A549 (cell line): ENCODE measurements at regions not wholly inside any gene's neighbourhood (a gene's known extent, or its start where the extent isn't known, plus 50 kb on each side); places are given as distances from the start of the nearest gene placed in this dataset.

Source experiments
- ATAC-seq, 2 experiments: fragments of 200-7000 bp in 1 of 2; fragments of >200 bp in 1 of 2; cut with Nextera tagmentation in 1 of 2; cut with Tn5 transposase in 1 of 2; 3 replicates each; pipeline versions ENCODE4 v1.8.0 to v1.9.1; 2018 to 2020; ENCODE audit warnings: mild to moderate bottlenecking in 1 of 2, moderate library complexity in 1 of 2
- CTCF ChIA-PET: fragments of 300-600 bp; sonication (Branson Sonifier 250); formaldehyde crosslinking; extraction: SDS; loops from one replicate; lab custom pipeline; 2021; ENCODE audit warnings: antibody characterized with exemption, inconsistent platforms; lab: Yijun Ruan, JAX
- POLR2A ChIA-PET: fragments of 350-600 bp; formaldehyde crosslinking; extraction: SDS; loops from one replicate; lab custom pipeline; 2021; ENCODE audit warnings: antibody characterized with exemption, inconsistent platforms; lab: Yijun Ruan, JAX
- DNase-seq, 2 experiments: peaks; one replicate each; pipeline versions ENCODE4 v3.0.0 to v3.0.0-alpha.2; 2011 to 2016; ENCODE audit warnings: low read depth in 1 of 2, low spot score in 1 of 2
- FAIRE-seq: peaks from 2 replicates; lab custom pipeline; 2011; peaks lifted over from hg19 to GRCh38; lab: Jason Lieb, UNC
- H3K27ac ChIP-seq, 2 experiments: fragments of >200 bp; sonication (Bioruptor Twin); formaldehyde crosslinking; 3 replicates each; pipeline ENCODE4 v1.5.1; 2016 to 2017
- H3K4me1 ChIP-seq: fragments of >200 bp; sonication (Bioruptor Twin); formaldehyde crosslinking; 3 replicates; pipeline ENCODE4 v1.6.1; 2016
- H3K4me2 ChIP-seq: fragments of >200 bp; sonication (Bioruptor Twin); formaldehyde crosslinking; 3 replicates; pipeline ENCODE4 v1.6.1; 2016
- H3K4me3 ChIP-seq: fragments of >200 bp; sonication (Bioruptor Twin); formaldehyde crosslinking; 3 replicates; pipeline ENCODE4 v1.5.1; 2016
- H3K9me3 ChIP-seq: fragments of >200 bp; sonication (Bioruptor Twin); formaldehyde crosslinking; 3 replicates; pipeline ENCODE4 v1.6.1; 2016
- CHD4 ChIP-seq: fragments of 200-600 bp; sonication (generic); IDR thresholded peaks from 2 replicates; pipeline ENCODE4 v1.6.1; 2016; ENCODE audit warnings: antibody characterized with exemption, mild to moderate bottlenecking, borderline replicate concordance
- E2F6 ChIP-seq: IDR thresholded peaks from 2 replicates; pipeline ENCODE4 v1.6.1; 2012; ENCODE audit warnings: low read depth, borderline replicate concordance
- EP300 ChIP-seq, 2 experiments: fragments of >200 bp; sonication (Bioruptor Twin); formaldehyde crosslinking; IDR thresholded peaks; 2 replicates in 1 of 2; 3 replicates in 1 of 2; pipeline ENCODE4 v1.6.1; 2016 to 2017
- FOXS1 ChIP-seq: fragments of 250-450 bp; sonication (Bioruptor Pico); IDR thresholded peaks from 2 replicates; pipeline ENCODE4 v1.5.0; 2020; ENCODE audit warnings: mild to moderate bottlenecking, moderate library complexity
- GATA3 ChIP-seq: IDR thresholded peaks from 2 replicates; pipeline ENCODE4 v1.6.1; 2012; ENCODE audit warnings: borderline replicate concordance
- HES2 ChIP-seq: fragments of >200 bp; sonication (Bioruptor Twin); formaldehyde crosslinking; IDR thresholded peaks from 2 replicates; pipeline ENCODE4 v1.6.1; 2016
- HOXA7 ChIP-seq: fragments of 250-450 bp; sonication (Bioruptor Pico); IDR thresholded peaks from 2 replicates; pipeline ENCODE4 v1.5.0; 2020; ENCODE audit warnings: mild to moderate bottlenecking, moderate library complexity
- HOXB5 ChIP-seq: fragments of 250-450 bp; sonication (Bioruptor Pico); IDR thresholded peaks from 2 replicates; pipeline ENCODE4 v1.5.0; 2020; ENCODE audit warnings: mild to moderate bottlenecking, moderate library complexity
- JUNB ChIP-seq: fragments of >200 bp; sonication (Bioruptor Twin); formaldehyde crosslinking; IDR thresholded peaks from 2 replicates; pipeline ENCODE4 v1.6.1; 2016
- KDM1A ChIP-seq: fragments of 200-600 bp; sonication (generic); IDR thresholded peaks from 2 replicates; pipeline ENCODE4 v1.6.1; 2016; ENCODE audit warnings: low read depth, mild to moderate bottlenecking
- KDM5A ChIP-seq: fragments of 200-600 bp; sonication (generic); IDR thresholded peaks from 2 replicates; pipeline ENCODE4 v1.6.1; 2016; ENCODE audit warnings: antibody characterized with exemption, mild to moderate bottlenecking
- MAFK ChIP-seq: fragments of 450-650 bp; IDR thresholded peaks from 2 replicates; pipeline ENCODE4 v1.6.1; 2014; ENCODE audit not compliant: partially characterized antibody
- MAX ChIP-seq: IDR thresholded peaks from 2 replicates; pipeline ENCODE4 v1.6.1; 2012
- MYC ChIP-seq: IDR thresholded peaks from 2 replicates; pipeline ENCODE4 v1.6.1; 2012; ENCODE audit warnings: mild to moderate bottlenecking, inconsistent platforms, low read length, improper control_type of control experiment, borderline replicate concordance
- NPAS2 ChIP-seq: fragments of 250-450 bp; sonication (Bioruptor Pico); IDR thresholded peaks from 2 replicates; pipeline ENCODE4 v1.8.0; 2022; ENCODE audit warnings: mild to moderate bottlenecking, moderate library complexity, borderline replicate concordance
- NR3C1 ChIP-seq: fragments of >200 bp; sonication (Bioruptor Twin); formaldehyde crosslinking; IDR thresholded peaks from 3 replicates; pipeline ENCODE4 v1.6.1; 2017
- PHF8 ChIP-seq: fragments of 200-600 bp; sonication (generic); IDR thresholded peaks from 2 replicates; pipeline ENCODE4 v1.6.1; 2016; ENCODE audit warnings: low read depth, mild to moderate bottlenecking, antibody characterized with exemption, moderate library complexity, borderline replicate concordance
- POLR2AphosphoS2 ChIP-seq: conservative IDR thresholded peaks from 2 replicates; pipeline ENCODE4 v1.6.1; 2012; ENCODE audit warnings: low read length, improper control_type of control experiment, inconsistent platforms
- RARB ChIP-seq: fragments of 250-450 bp; sonication (Bioruptor Pico); IDR thresholded peaks from 2 replicates; pipeline ENCODE4 v1.8.0; 2021; ENCODE audit warnings: mild to moderate bottlenecking, moderate library complexity
- RCOR1 ChIP-seq: fragments of 150-350 bp; IDR thresholded peaks from 2 replicates; pipeline ENCODE4 v1.6.1; 2014; ENCODE audit warnings: antibody characterized with exemption, low read length, low read depth
- REST ChIP-seq: fragments of 200-600 bp; sonication (generic); IDR thresholded peaks from 2 replicates; pipeline ENCODE4 v1.6.1; 2016; ENCODE audit warnings: antibody characterized with exemption, mild to moderate bottlenecking, moderate library complexity
- RFX5 ChIP-seq: fragments of 450-650 bp; IDR thresholded peaks from 2 replicates; pipeline ENCODE4 v1.7.1; 2014; ENCODE audit warnings: antibody characterized with exemption, mild to moderate bottlenecking, moderate library complexity
- TFCP2L1 ChIP-seq: fragments of 250-450 bp; sonication (Bioruptor Pico); IDR thresholded peaks from 2 replicates; pipeline ENCODE4 v1.5.0; 2021; ENCODE audit warnings: mild to moderate bottlenecking
- ZFP36 ChIP-seq: fragments of 450-650 bp; IDR thresholded peaks from 2 replicates; pipeline ENCODE4 v1.6.1; 2014; ENCODE audit warnings: borderline replicate concordance; ENCODE audit not compliant: partially characterized antibody
- ZNF302 ChIP-seq: fragments of 250-450 bp; sonication (Bioruptor Pico); IDR thresholded peaks from 2 replicates; pipeline ENCODE4 v1.9.0; 2021; ENCODE audit warnings: inconsistent platforms, mild to moderate bottlenecking, moderate library complexity
- ZSCAN20 ChIP-seq: fragments of 250-450 bp; sonication (Bioruptor Pico); IDR thresholded peaks from 2 replicates; pipeline ENCODE4 v1.8.0; 2022; ENCODE audit warnings: mild to moderate bottlenecking, moderate library complexity
- WGBS: methylation state at CpG from one replicate; pipeline ENCODE4 v1.1.6; 2017; ENCODE audit errors: missing lambda C conversion rate; 5-methylcytosine and 5-hydroxymethylcytosine counted together
- TF ChIP-seq, protein P1 (sequence below): fragments of >200 bp; sonication (Bioruptor Twin); formaldehyde crosslinking; IDR thresholded peaks from 3 replicates; pipeline ENCODE4 v1.6.1; 2016

- 15% methylated on average over 3 of the region's 3 CpGs for WGBS
- POLR2A ChIA-PET: no interaction called here
- no peaks in the 10 kb centered on the region for H3K9me3 ChIP-seq
- CTCF ChIA-PET: no interaction called here
- no peak overlapping the region for H3K4me2 ChIP-seq
- ATAC-seq: no peak
- no peaks in the 10 kb centered on the region for H3K4me1 ChIP-seq
- FAIRE-seq: no peak
- no peak overlapping the region for H3K27ac ChIP-seq
- no peak for TF ChIP-seq MAFK
- TF ChIP-seq CHD4: no peak
- DNase-seq: no peak
- H3K4me3 ChIP-seq: no peak overlapping the region
These were observed 873.4 kb upstream of the ADGRL3 start for GRCh38 chr4:60326735-60327134.

DNA sequence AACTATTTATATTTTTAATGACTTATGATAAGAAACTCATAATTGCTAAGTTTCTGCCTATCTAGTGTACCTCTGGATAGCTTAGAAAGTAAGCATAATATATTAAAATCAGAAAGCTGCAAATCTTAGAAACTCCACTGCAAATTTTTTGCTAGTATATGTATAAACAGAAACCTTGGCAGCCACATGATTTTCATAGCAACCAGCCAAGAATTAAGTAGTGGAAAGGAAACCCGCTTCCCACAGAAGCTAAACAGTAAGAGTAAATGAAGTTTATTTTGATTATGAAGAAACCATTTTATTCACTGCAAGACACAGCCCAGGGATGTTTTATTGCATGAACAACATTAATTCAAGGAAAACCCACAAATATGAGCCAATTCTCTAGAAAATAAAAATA is 872.5 kb upstream of the ADGRL3 start:
- POLR2A ChIA-PET: no interaction called here
- 10% methylated on average over 1 of the region's 1 CpG for WGBS
- DNase-seq: no peak

DNA sequence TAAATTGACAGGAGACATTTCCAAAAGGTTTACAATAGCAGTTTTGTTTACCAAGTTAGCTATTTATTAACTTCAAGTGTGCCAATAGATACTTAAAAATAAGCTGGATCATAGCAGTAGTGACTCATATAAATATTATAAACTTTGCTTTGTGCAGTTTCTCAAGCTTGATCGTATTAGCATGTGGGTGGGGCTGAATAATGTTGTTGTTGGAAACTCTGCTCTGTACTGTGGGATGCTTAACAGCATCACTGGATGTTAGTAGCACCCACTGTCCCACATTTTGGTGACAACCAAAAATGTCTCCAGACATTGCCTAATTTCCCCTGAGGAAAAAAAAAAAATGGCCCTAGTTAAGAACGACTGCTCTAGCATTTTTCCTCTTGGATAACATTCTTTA is 855.2 kb upstream of the ADGRL3 start:
- H3K4me2 ChIP-seq: no peak overlapping the region
- no peak for DNase-seq
- H3K4me1 ChIP-seq: no peaks in the 10 kb centered on the region
- ATAC-seq: no peak
- H3K4me3 ChIP-seq: no peak overlapping the region
- no peak for TF ChIP-seq KDM5A
- TF ChIP-seq MAFK: no peak
- no peak for TF ChIP-seq NR3C1
- TF ChIP-seq HOXA7 (CRISPR knock-in tag): no peak
- TF ChIP-seq JUNB: no peak
- TF ChIP-seq HES2: no peak
- TF ChIP-seq, all 56 proteins: peak for 0
- ChIA-PET POLR2A (no interaction called here), CTCF (no interaction called here)
- Histone ChIP-seq H3K9me3 (no peaks in the 10 kb centered on the region), H3K27ac (no peak overlapping the region)
- FAIRE-seq: no peak
- 2% methylated on average over 2 of the region's 2 CpGs for WGBS

More for the DNA sequence above, 872.5 kb upstream of the ADGRL3 start:
- H3K4me3 ChIP-seq: no peak overlapping the region
- no peaks in the 10 kb centered on the region for H3K4me1 ChIP-seq
- TF ChIP-seq RCOR1 (no peak), FOXS1 (CRISPR knock-in tag) (no peak), ZFP36 (no peak), MYC (no peak), MAX (no peak), EP300 (IDR thresholded peaks at IDR 0.05) (no peak), PHF8 (no peak), HOXA7 (CRISPR knock-in tag) (no peak), JUNB (no peak), ZSCAN20 (CRISPR knock-in tag) (no peak), TFCP2L1 (CRISPR knock-in tag) (no peak), GATA3 (no peak), HOXB5 (CRISPR knock-in tag) (no peak), REST (no peak)
- H3K9me3 ChIP-seq: no peaks in the 10 kb centered on the region
- no peak overlapping the region for H3K27ac ChIP-seq
- H3K4me2 ChIP-seq: no peak overlapping the region
- CTCF ChIA-PET: no interaction called here
- FAIRE-seq (no peak), ATAC-seq (no peak)

DNA sequence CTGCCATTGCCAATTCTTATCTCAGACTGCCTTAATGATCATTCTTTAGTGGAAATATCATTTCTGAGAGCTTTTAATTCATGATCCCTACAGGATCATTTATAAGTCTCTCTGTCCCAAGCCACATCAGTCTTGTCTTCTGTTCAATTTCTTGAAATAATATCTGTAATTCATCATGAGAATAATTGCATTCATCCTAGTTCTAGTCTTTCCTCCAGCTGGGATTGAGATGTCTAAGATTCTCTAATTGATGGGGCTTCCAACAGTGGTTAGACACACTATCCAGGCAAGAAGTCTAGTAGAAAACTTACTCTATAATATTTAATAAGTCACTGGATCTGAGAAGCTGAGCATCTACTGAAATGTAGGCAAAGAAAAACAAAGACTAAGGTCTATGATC is 854.7 kb upstream of the ADGRL3 start:
- Histone ChIP-seq H3K9me3 (no peaks in the 10 kb centered on the region), H3K4me3 (no peak overlapping the region), H3K4me1 (no peaks in the 10 kb centered on the region), H3K27ac (no peak overlapping the region), H3K4me2 (no peak overlapping the region)
- ChIA-PET POLR2A (no interaction called here), CTCF (no interaction called here)
- ATAC-seq: no peak
- FAIRE-seq: no peak
- DNase-seq: no peak
- TF ChIP-seq HOXA7 (CRISPR knock-in tag) (no peak), MYC (no peak), NPAS2 (CRISPR knock-in tag) (no peak), RFX5 (no peak), CHD4 (no peak), ZNF302 (no peak), E2F6 (no peak), POLR2AphosphoS2 (no peak), RARB (CRISPR knock-in tag) (no peak), KDM1A (no peak)
- TF ChIP-seq, protein P1, sequence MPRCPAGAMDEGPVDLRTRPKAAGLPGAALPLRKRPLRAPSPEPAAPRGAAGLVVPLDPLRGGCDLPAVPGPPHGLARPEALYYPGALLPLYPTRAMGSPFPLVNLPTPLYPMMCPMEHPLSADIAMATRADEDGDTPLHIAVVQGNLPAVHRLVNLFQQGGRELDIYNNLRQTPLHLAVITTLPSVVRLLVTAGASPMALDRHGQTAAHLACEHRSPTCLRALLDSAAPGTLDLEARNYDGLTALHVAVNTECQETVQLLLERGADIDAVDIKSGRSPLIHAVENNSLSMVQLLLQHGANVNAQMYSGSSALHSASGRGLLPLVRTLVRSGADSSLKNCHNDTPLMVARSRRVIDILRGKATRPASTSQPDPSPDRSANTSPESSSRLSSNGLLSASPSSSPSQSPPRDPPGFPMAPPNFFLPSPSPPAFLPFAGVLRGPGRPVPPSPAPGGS: no peak
